GM18508 (cell line): ENCODE measurements at regions not wholly inside any gene's neighbourhood (a gene's known extent, or its start where the extent isn't known, plus 50 kb on each side); places are given as distances from the start of the nearest gene placed in this dataset.

Experiments used
- ATAC-seq: cut with Tn5 transposase; IDR thresholded peaks from one replicate; pipeline ENCODE4 v1.9.1; 2021; ENCODE audit warnings: moderate number of reproducible peaks; ENCODE audit not compliant: insufficient read depth, unreplicated experiment

GRCh38 chr4:19381068-19381467 lies 870.6 kb upstream of the SLIT2 start:
- no peak for ATAC-seq

GRCh38 chr4:19380600-19380999 lies 871.1 kb upstream of the SLIT2 start:
- ATAC-seq = no peak

GRCh38 chr4:19379191-19379708 lies 872.5 kb upstream of the SLIT2 start:
- no peak for ATAC-seq

- no peak for ATAC-seq
Measured at GRCh38 chr4:19375931-19376330, 875.8 kb upstream of the SLIT2 start.

- no peak for ATAC-seq
Measured at GRCh38 chr4:19375136-19375804, 876.4 kb upstream of the SLIT2 start.

- ATAC-seq = no peak
Measured at GRCh38 chr4:19372390-19372789, 879.3 kb upstream of the SLIT2 start.

GRCh38 chr4:19368800-19369199 lies 882.9 kb upstream of the SLIT2 start:
- ATAC-seq = no peak

GRCh38 chr4:19366916-19367315 lies 884.8 kb upstream of the SLIT2 start:
- ATAC-seq = no peak

GRCh38 chr4:19358015-19358414 lies 893.7 kb upstream of the SLIT2 start:
- no peak for ATAC-seq

GRCh38 chr4:19349416-19349815 lies 902.3 kb upstream of the SLIT2 start:
- no peak for ATAC-seq

GRCh38 chr4:19348746-19349145 lies 903.0 kb upstream of the SLIT2 start:
- no peak for ATAC-seq

GRCh38 chr4:19346636-19347035 lies 905.1 kb upstream of the SLIT2 start:
- no peak for ATAC-seq

GRCh38 chr4:19329631-19330030 lies 922.1 kb upstream of the SLIT2 start:
- ATAC-seq = no peak

- ATAC-seq = no peak
Measured at GRCh38 chr4:19329077-19329476, 922.6 kb upstream of the SLIT2 start.

- ATAC-seq = no peak
Measured at GRCh38 chr4:19327364-19327763, 924.3 kb upstream of the SLIT2 start.

GRCh38 chr4:19324184-19324583 lies 927.5 kb upstream of the SLIT2 start:
- ATAC-seq = no peak

- ATAC-seq = no peak
Measured at GRCh38 chr4:19319607-19320006, 932.1 kb upstream of the SLIT2 start.

- no peak for ATAC-seq
Measured at GRCh38 chr4:19317377-19317776, 934.3 kb upstream of the SLIT2 start.

- ATAC-seq = no peak
Measured at GRCh38 chr4:19314116-19314515, 937.6 kb upstream of the SLIT2 start.

- ATAC-seq = no peak
Measured at GRCh38 chr4:19309378-19309777, 942.3 kb upstream of the SLIT2 start.

- no peak for ATAC-seq
Measured at GRCh38 chr4:19304028-19304427, 947.7 kb upstream of the SLIT2 start.

GRCh38 chr4:19301527-19301926 lies 950.2 kb upstream of the SLIT2 start:
- ATAC-seq = no peak
